ENCODE measurements at regions not wholly inside any gene's neighbourhood (a gene's known extent, or its start where the extent isn't known, plus 50 kb on each side); places are given as distances from the start of the nearest gene placed in this dataset.
"Not testable (repeated sequence)": the region's sequence is repeated elsewhere in the genome, so short reads cannot be mapped to it uniquely, and the experiment has no call there.

- FAIRE-seq: no peak
Observed at GRCh38 chr7:89934101-89934500, 220.2 kb upstream of the STEAP1 start.

GRCh38 chr7:89943525-89944050 lies 210.7 kb upstream of the STEAP1 start:
- no peak for FAIRE-seq

GRCh38 chr7:89958525-89959068 lies 195.7 kb upstream of the STEAP1 start:
- no peak for FAIRE-seq

- FAIRE-seq: no peak
Observed at GRCh38 chr7:89966067-89966664, 188.1 kb upstream of the STEAP1 start.

GRCh38 chr7:89975577-89975976 lies 178.7 kb upstream of the STEAP1 start:
- FAIRE-seq: no peak

- no peak for FAIRE-seq
Observed at GRCh38 chr7:89987665-89988064, 166.6 kb upstream of the STEAP1 start.

- FAIRE-seq: no peak
Observed at GRCh38 chr7:89988074-89988473, 166.2 kb upstream of the STEAP1 start.

- FAIRE-seq: no peak
Observed at GRCh38 chr7:89989454-89989853, 164.8 kb upstream of the STEAP1 start.

- FAIRE-seq: no peak
Observed at GRCh38 chr7:89994483-89994882, 159.8 kb upstream of the STEAP1 start.

GRCh38 chr7:89998554-89998953 lies 155.7 kb upstream of the STEAP1 start:
- no peak for FAIRE-seq

- no peak for FAIRE-seq
Observed at GRCh38 chr7:90005836-90006235, 148.4 kb upstream of the STEAP1 start.

- FAIRE-seq: no peak
Observed at GRCh38 chr7:90007001-90007654, 147.1 kb upstream of the STEAP1 start.

- no peak for FAIRE-seq
Observed at GRCh38 chr7:90007831-90008230, 146.4 kb upstream of the STEAP1 start.

- FAIRE-seq: no peak
Observed at GRCh38 chr7:90022213-90022612, 132.1 kb upstream of the STEAP1 start.

- no peak for FAIRE-seq
Observed at GRCh38 chr7:90025771-90026170, 128.5 kb upstream of the STEAP1 start.

GRCh38 chr7:90033850-90034249 lies 120.4 kb upstream of the STEAP1 start:
- FAIRE-seq: no peak

GRCh38 chr7:90053094-90053493 lies 101.2 kb upstream of the STEAP1 start:
- FAIRE-seq: no peak

GRCh38 chr7:90061077-90061476 lies 93.2 kb upstream of the STEAP1 start:
- no peak for FAIRE-seq

GRCh38 chr7:90064370-90064769 lies 89.9 kb upstream of the STEAP1 start:
- FAIRE-seq: no peak

GRCh38 chr7:90067171-90067570 lies 87.1 kb upstream of the STEAP1 start:
- no peak for FAIRE-seq

- not testable (repeated sequence) for FAIRE-seq
Observed at GRCh38 chr7:90070238-90070637, 84.0 kb upstream of the STEAP1 start.

GRCh38 chr7:90078921-90079320 lies 75.3 kb upstream of the STEAP1 start:
- FAIRE-seq: no peak

- no peak for FAIRE-seq
Observed at GRCh38 chr7:90081621-90082020, 72.6 kb upstream of the STEAP1 start.

- no peak for FAIRE-seq
Observed at GRCh38 chr7:90092506-90092905, 61.8 kb upstream of the STEAP1 start.
